H1 (cell line): ENCODE measurements at regions not wholly inside any gene's neighbourhood (a gene's known extent, or its start where the extent isn't known, plus 50 kb on each side); places are given as distances from the start of the nearest gene placed in this dataset.

ENCODE experiments used
- CTCF ChIA-PET: fragments of 300-600 bp; sonication (Branson Sonifier 250); formaldehyde crosslinking; loops from one replicate; lab custom pipeline; 2021; ENCODE audit not compliant: partially characterized antibody; lab: Charles Lee
- POLR2A ChIA-PET: fragments of 300-600 bp; sonication (Branson Sonifier 250); formaldehyde crosslinking; loops from one replicate; lab custom pipeline; 2021; ENCODE audit warnings: inconsistent platforms; ENCODE audit not compliant: partially characterized antibody; lab: Charles Lee
- DNase-seq, 2 experiments: peaks; one replicate each; pipeline versions ENCODE4 v3.0.0 to v3.0.0-alpha.2; 2010 to 2022; ENCODE audit warnings: low spot score in 2 of 2, low read depth in 1 of 2, mixed read lengths in 1 of 2
- FAIRE-seq: peaks from 2 replicates; lab custom pipeline; 2011; peaks lifted over from hg19 to GRCh38; lab: Jason Lieb, UNC
- H2AFZ ChIP-seq: 2 replicates; pipeline ENCODE4 v1.8.1; 2012; ENCODE audit warnings: low read length, inconsistent platforms
- H2AK5ac ChIP-seq: 2 replicates; pipeline ENCODE4 v1.6.1; 2013; ENCODE audit warnings: low read depth, low read length
- H2BK120ac ChIP-seq: replicated peaks from 2 replicates; pipeline ENCODE3; 2013; ENCODE audit warnings: low read depth, low read length, inconsistent platforms
- H2BK12ac ChIP-seq: 2 replicates; pipeline ENCODE4 v1.6.1; 2013; ENCODE audit warnings: low read depth, low read length
- H2BK15ac ChIP-seq: 2 replicates; pipeline ENCODE4 v1.6.1; 2013; ENCODE audit warnings: low read length
- H2BK20ac ChIP-seq: 2 replicates; pipeline ENCODE4 v1.6.1; 2013; ENCODE audit warnings: low read length
- H2BK5ac ChIP-seq: 2 replicates; pipeline ENCODE4 v1.6.1; 2013; ENCODE audit warnings: low read depth, low read length
- H3K14ac ChIP-seq: 2 replicates; pipeline ENCODE4 v1.6.1; 2013; ENCODE audit warnings: inconsistent platforms; ENCODE audit not compliant: insufficient read length
- H3K18ac ChIP-seq: 2 replicates; pipeline ENCODE4 v1.6.1; 2013; ENCODE audit warnings: low read length; ENCODE audit errors: extremely low read depth
- H3K23ac ChIP-seq: 2 replicates; pipeline ENCODE4 v1.6.1; 2013; ENCODE audit warnings: inconsistent platforms; ENCODE audit not compliant: insufficient read length
- H3K23me2 ChIP-seq: 2 replicates; pipeline ENCODE4 v1.6.1; 2013; ENCODE audit warnings: low read depth, low read length
- H3K27ac ChIP-seq: 2 replicates; pipeline ENCODE4 v1.6.1; 2011; ENCODE audit warnings: low read depth, low read length, inconsistent platforms
- H3K27me3 ChIP-seq, 4 experiments: replicated peaks in 1 of 4; 1 replicate in 1 of 4; 2 replicates in 3 of 4; pipeline versions ENCODE4 v1.6.1 to v1.8.1; 2011 to 2013; ENCODE audit warnings: low read length in 3 of 4, mild to moderate bottlenecking in 3 of 4, inconsistent platforms in 2 of 4, mixed read lengths in 2 of 4, moderate library complexity in 1 of 4; ENCODE audit not compliant: control insufficient read depth in 3 of 4, insufficient read depth in 3 of 4; ENCODE audit errors: extremely low read depth in 1 of 4
- H3K36me3 ChIP-seq, 4 experiments: 2 replicates each; pipeline versions ENCODE4 v1.6.1 to v1.8.1; 2011 to 2013; ENCODE audit warnings: mild to moderate bottlenecking in 4 of 4, low read length in 3 of 4, moderate library complexity in 2 of 4, control low read depth in 1 of 4, inconsistent platforms in 1 of 4; ENCODE audit not compliant: insufficient read depth in 4 of 4, control insufficient read depth in 2 of 4
- H3K4ac ChIP-seq: replicated peaks from 2 replicates; pipeline ENCODE3; 2013; ENCODE audit warnings: low read length, low read depth, mixed read lengths, inconsistent platforms; ENCODE audit not compliant: insufficient read length
- H3K4me1 ChIP-seq, 4 experiments: replicated peaks in 1 of 4; 1 replicate in 1 of 4; 2 replicates in 3 of 4; pipeline versions ENCODE4 v1.6.1 to v1.8.1; 2011 to 2013; ENCODE audit warnings: low read length in 3 of 4, inconsistent platforms in 2 of 4, mixed read lengths in 1 of 4; ENCODE audit not compliant: insufficient read depth in 4 of 4, control insufficient read depth in 3 of 4
- H3K4me2 ChIP-seq, 2 experiments: 2 replicates each; pipeline versions ENCODE4 v1.6.1 to v1.8.1; 2011 to 2013; ENCODE audit warnings: low read depth in 2 of 2, low read length in 2 of 2, control low read depth in 1 of 2, inconsistent platforms in 1 of 2, mild to moderate bottlenecking in 1 of 2; ENCODE audit not compliant: insufficient read depth in 1 of 2
- H3K4me3 ChIP-seq, 4 experiments: fragments of 200-600, 300-600 bp in 1 of 4; sonication (generic), shearing (Covaris generic), sonication (Bioruptor Twin) in 1 of 4; 2 replicates each; pipeline versions ENCODE4 v1.5.1 to v1.8.1; 2011 to 2016; ENCODE audit warnings: low read length in 4 of 4, low read depth in 3 of 4, control low read depth in 2 of 4, inconsistent platforms in 2 of 4, mild to moderate bottlenecking in 2 of 4, mixed read lengths in 1 of 4, moderate library complexity in 1 of 4; ENCODE audit not compliant: insufficient read depth in 2 of 4; ENCODE audit errors: extremely low read depth in 1 of 4
- H3K56ac ChIP-seq: replicated peaks from 2 replicates; pipeline ENCODE3; 2013; ENCODE audit warnings: low read depth, mild to moderate bottlenecking, mixed read lengths, low read length, inconsistent platforms; ENCODE audit not compliant: insufficient read length
- H3K79me1 ChIP-seq: 2 replicates; pipeline ENCODE4 v1.6.1; 2013; ENCODE audit warnings: low read depth, low read length, control low read depth
- H3K79me2 ChIP-seq, 2 experiments: 2 replicates each; pipeline versions ENCODE4 v1.6.1 to v1.8.1; 2012 to 2013; ENCODE audit warnings: low read length in 2 of 2, mild to moderate bottlenecking in 2 of 2, inconsistent platforms in 1 of 2; ENCODE audit not compliant: insufficient read depth in 2 of 2, control insufficient read depth in 1 of 2
- H3K9ac ChIP-seq, 4 experiments: replicated peaks in 1 of 4; 1 replicate in 1 of 4; 2 replicates in 3 of 4; pipeline versions ENCODE4 v1.6.1 to v1.8.1; 2011 to 2013; ENCODE audit warnings: low read depth in 3 of 4, low read length in 3 of 4, control low read depth in 2 of 4, mild to moderate bottlenecking in 2 of 4, moderate library complexity in 2 of 4, inconsistent platforms in 1 of 4; ENCODE audit errors: extremely low read depth in 1 of 4
- H3K9me3 ChIP-seq, 2 experiments: 2 replicates each; pipeline versions ENCODE4 v1.6.1 to v1.8.1; 2012 to 2013; ENCODE audit warnings: mild to moderate bottlenecking in 2 of 2, moderate library complexity in 2 of 2, control low read depth in 1 of 2, inconsistent platforms in 1 of 2, low read depth in 1 of 2, low read length in 1 of 2, mixed read lengths in 1 of 2; ENCODE audit not compliant: insufficient read depth in 2 of 2
- H4K20me1 ChIP-seq, 2 experiments: replicated peaks in 1 of 2; 2 replicates each; pipeline versions ENCODE3 to v1.8.1; 2011 to 2013; ENCODE audit warnings: inconsistent platforms in 2 of 2, low read length in 2 of 2, mild to moderate bottlenecking in 1 of 2; ENCODE audit not compliant: insufficient read depth in 2 of 2, control insufficient read depth in 1 of 2
- H4K5ac ChIP-seq: 2 replicates; pipeline ENCODE4 v1.6.1; 2013; ENCODE audit warnings: low read length, low read depth, mixed read lengths, inconsistent platforms; ENCODE audit not compliant: insufficient read length
- H4K8ac ChIP-seq: 2 replicates; pipeline ENCODE4 v1.8.0; 2013; ENCODE audit warnings: mild to moderate bottlenecking, moderate library complexity, low read length, inconsistent platforms; ENCODE audit not compliant: insufficient read depth; ENCODE audit errors: extremely low read depth
- H4K91ac ChIP-seq: replicated peaks from 2 replicates; pipeline ENCODE3; 2013; ENCODE audit warnings: low read length, mixed read lengths, inconsistent platforms; ENCODE audit not compliant: insufficient read length
- KDM4A ChIP-seq: IDR thresholded peaks from one replicate; pipeline ENCODE4 v1.7.1; 2012; ENCODE audit warnings: low read depth, mild to moderate bottlenecking, moderate library complexity, low read length, inconsistent platforms; ENCODE audit not compliant: severe bottlenecking
- TBP ChIP-seq: IDR thresholded peaks from 2 replicates; pipeline ENCODE4 v1.6.1; 2011; ENCODE audit warnings: low read depth, low read length, improper control_type of control experiment
- WGBS, 2 experiments: shearing (Covaris generic) in 1 of 2; methylation state at CpG; one replicate each; pipeline versions ENCODE4 v1.1.6 to v1.1.7; 2013 to 2015; ENCODE audit warnings: low lambda C conversion rate in 2 of 2, mixed read lengths in 2 of 2, inconsistent platforms in 1 of 2, low coverage in 1 of 2, missing lambda C conversion rate in 1 of 2; ENCODE audit not compliant: insufficient replicate concordance in 2 of 2, insufficient coverage in 1 of 2, insufficient read length in 1 of 2; ENCODE audit errors: extremely low coverage in 1 of 2, missing lambda C conversion rate in 1 of 2; 5-methylcytosine and 5-hydroxymethylcytosine counted together
- TF ChIP-seq, protein P1 (sequence below): IDR thresholded peaks from 2 replicates; pipeline ENCODE4 v1.6.1; 2011; ENCODE audit warnings: low read length, improper control_type of control experiment

DNA sequence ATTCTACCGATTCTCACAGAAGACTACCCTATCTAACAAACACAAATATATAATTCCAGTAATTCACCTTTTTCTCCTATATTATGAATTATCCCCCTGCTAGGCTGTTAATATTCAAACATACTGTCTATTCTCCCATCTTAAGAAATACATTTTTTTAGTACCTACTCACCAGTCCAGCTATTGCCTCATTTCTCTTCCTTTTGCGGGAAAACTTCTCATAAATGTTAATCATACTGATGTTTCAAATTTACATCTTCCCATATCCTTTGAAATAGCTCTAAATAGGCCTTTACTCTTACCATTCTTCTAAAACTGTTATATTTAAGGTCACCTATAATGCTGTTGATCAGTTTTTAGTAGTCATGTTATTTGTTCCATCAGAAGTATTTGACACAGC is 759.1 kb upstream of the SLIT2 start:
- Histone ChIP-seq H3K18ac (no peak overlapping the region), H3K4me2 (no peak overlapping the region), H2BK120ac (no peak overlapping the region), H2AFZ (no peak overlapping the region), H3K4me1 (no peaks in the 10 kb centered on the region), H2BK15ac (no peak overlapping the region), H2BK20ac (no peak overlapping the region), H3K14ac (no peak overlapping the region), H4K5ac (no peak overlapping the region), H3K9me3 (no peaks in the 10 kb centered on the region), H3K9ac (no peak overlapping the region), H4K8ac (no peak overlapping the region), H3K23me2 (no peaks in the 10 kb centered on the region), H2AK5ac (no peak overlapping the region), H2BK12ac (no peak overlapping the region), H3K79me2 (no peaks in the 10 kb centered on the region), H3K27ac (no peak overlapping the region), H3K4ac (no peak overlapping the region), H2BK5ac (no peak overlapping the region), H3K23ac (no peak overlapping the region), H3K79me1 (no peaks in the 10 kb centered on the region), H3K4me3 (no peak overlapping the region), H3K56ac (no peak overlapping the region), H4K20me1 (no peaks in the 10 kb centered on the region), H4K91ac (no peak overlapping the region), H3K27me3 (no peaks in the 10 kb centered on the region), H3K36me3 (no peaks in the 10 kb centered on the region)
- ChIA-PET POLR2A (no interaction called here), CTCF (interaction anchor here (1.5 kb wide), 1 partner anchor 15 kb away, joined by 3 read pairs; no protein-coding TSS in a partner anchor)
- DNase-seq (no peak), FAIRE-seq (no peak)
- TF ChIP-seq TBP (no peak), KDM4A (no peak)
- TF ChIP-seq, protein P1, sequence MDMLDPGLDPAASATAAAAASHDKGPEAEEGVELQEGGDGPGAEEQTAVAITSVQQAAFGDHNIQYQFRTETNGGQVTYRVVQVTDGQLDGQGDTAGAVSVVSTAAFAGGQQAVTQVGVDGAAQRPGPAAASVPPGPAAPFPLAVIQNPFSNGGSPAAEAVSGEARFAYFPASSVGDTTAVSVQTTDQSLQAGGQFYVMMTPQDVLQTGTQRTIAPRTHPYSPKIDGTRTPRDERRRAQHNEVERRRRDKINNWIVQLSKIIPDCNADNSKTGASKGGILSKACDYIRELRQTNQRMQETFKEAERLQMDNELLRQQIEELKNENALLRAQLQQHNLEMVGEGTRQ, result no peak
- 96 to 100% methylated on average over 1 to 2 of the region's 2 CpGs for WGBS, 2 experiments
